ENCODE measurements at regions not wholly inside any gene's neighbourhood (a gene's known extent, or its start where the extent isn't known, plus 50 kb on each side); places are given as distances from the start of the nearest gene placed in this dataset.

GRCh38 chr12:94892544-94893267 lies 110.8 kb downstream of the NDUFA12 start:
- TF ChIP-seq CTCF (IDR thresholded peaks at IDR 0.05), result no peak
- no peak for TF ChIP-seq POLR2A (IDR thresholded peaks at IDR 0.05)
